ENCODE measurements at regions not wholly inside any gene's neighbourhood (a gene's known extent, or its start where the extent isn't known, plus 50 kb on each side); places are given as distances from the start of the nearest gene placed in this dataset.

DNA sequence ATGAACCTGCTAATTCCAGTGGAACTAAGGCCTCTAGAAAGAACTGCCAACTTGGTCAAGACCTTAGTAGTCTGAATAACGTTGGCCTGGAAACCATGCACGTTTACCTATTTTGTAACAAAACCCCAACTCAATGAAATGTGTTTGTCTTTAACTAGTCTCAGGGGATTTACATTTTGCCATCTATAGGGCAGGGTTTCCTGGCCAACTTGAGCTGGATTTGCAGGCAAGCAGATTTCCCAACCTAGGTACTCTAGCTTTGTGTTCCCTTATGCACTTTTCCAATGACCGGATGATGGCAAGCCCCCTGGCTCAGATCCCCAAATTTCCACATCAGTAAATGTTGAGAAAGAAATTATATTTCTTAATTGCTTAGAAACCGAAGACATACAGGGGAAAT lies 114.5 kb downstream of the IRS2 start:
- RAD21 ChIA-PET (ENCODE audit: unreplicated experiment), result no interaction called here
- 46% methylated on average over 4 of the region's 4 CpGs for WGBS (ENCODE audit: insufficient coverage, insufficient replicate concordance, low lambda C conversion rate, missing lambda C conversion rate)

More for the DNA sequence above, 114.5 kb downstream of the IRS2 start:
- Histone ChIP-seq H3K36me3 (ENCODE audit: control insufficient read depth in 2 of 2, insufficient read depth in 2 of 2, low read length in 1 of 2) (no peaks in the 10 kb centered on the region), H3K27me3 (replicated peaks in 1 of 2; ENCODE audit: control insufficient read depth in 2 of 2, insufficient read depth in 2 of 2, low read length in 1 of 2) (no peaks in the 10 kb centered on the region), H4K20me1 (ENCODE audit: control insufficient read depth, insufficient read depth) (no peaks in the 10 kb centered on the region), H3K9me3 (replicated peaks; ENCODE audit: control insufficient read depth, insufficient read depth, low read length) (no peaks in the 10 kb centered on the region), H3K4me1 (ENCODE audit: control insufficient read depth, insufficient read depth, low read length) (no peaks in the 10 kb centered on the region), H3K79me2 (ENCODE audit: control insufficient read depth, insufficient read depth, low read length) (no peaks in the 10 kb centered on the region), H3K27ac (ENCODE audit: control insufficient read depth, insufficient read depth) (no peak overlapping the region), H3K4me2 (ENCODE audit: control insufficient read depth, insufficient read depth) (no peak overlapping the region), H3K4me3 (no peak overlapping the region), H2AFZ (ENCODE audit: control insufficient read depth, low read depth, low read length) (no peak overlapping the region), H3K9ac (ENCODE audit: control insufficient read depth, insufficient read depth, low read length) (no peak overlapping the region)
- ATAC-seq (no peak), FAIRE-seq (no peak), DNase-seq (ENCODE audit: low read depth, low spot score) (no peak)
- intact Hi-C loops (cut with micrococcal nuclease; ENCODE audit: unreplicated experiment) (no loop called here), in situ Hi-C loops (cut with MboI) (no loop called here)
- TF ChIP-seq ZNF24 (IDR thresholded peaks at IDR 0.05) (no peak), RBBP5 (conservative IDR thresholded peaks at IDR 0.05) (no peak), TCF7 (IDR thresholded peaks at IDR 0.05; ENCODE audit: borderline replicate concordance) (no peak), MYC (IDR thresholded peaks at IDR 0.05; ENCODE audit: insufficient read depth, insufficient read length, insufficient replicate concordance, low read length, severe bottlenecking) (no peak), NBN (IDR thresholded peaks at IDR 0.05) (no peak), CEBPZ (IDR thresholded peaks at IDR 0.05; ENCODE audit: low read depth, low read length) (no peak), MXI1 (IDR thresholded peaks at IDR 0.05; ENCODE audit: low read depth, low read length) (no peak), ZNF217 (IDR thresholded peaks at IDR 0.05) (no peak), CREB1 (IDR thresholded peaks at IDR 0.05; ENCODE audit: low read depth) (no peak), NRF1 (conservative IDR thresholded peaks at IDR 0.05; ENCODE audit: low read depth, low read length) (no peak), TBL1XR1 (IDR thresholded peaks at IDR 0.05; ENCODE audit: low read depth, low read length) (no peak), NR2C1 (IDR thresholded peaks at IDR 0.05) (no peak)
- TF ChIP-seq, protein P1, sequence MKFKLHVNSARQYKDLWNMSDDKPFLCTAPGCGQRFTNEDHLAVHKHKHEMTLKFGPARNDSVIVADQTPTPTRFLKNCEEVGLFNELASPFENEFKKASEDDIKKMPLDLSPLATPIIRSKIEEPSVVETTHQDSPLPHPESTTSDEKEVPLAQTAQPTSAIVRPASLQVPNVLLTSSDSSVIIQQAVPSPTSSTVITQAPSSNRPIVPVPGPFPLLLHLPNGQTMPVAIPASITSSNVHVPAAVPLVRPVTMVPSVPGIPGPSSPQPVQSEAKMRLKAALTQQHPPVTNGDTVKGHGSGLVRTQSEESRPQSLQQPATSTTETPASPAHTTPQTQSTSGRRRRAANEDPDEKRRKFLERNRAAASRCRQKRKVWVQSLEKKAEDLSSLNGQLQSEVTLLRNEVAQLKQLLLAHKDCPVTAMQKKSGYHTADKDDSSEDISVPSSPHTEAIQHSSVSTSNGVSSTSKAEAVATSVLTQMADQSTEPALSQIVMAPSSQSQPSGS (IDR thresholded peaks at IDR 0.05; ENCODE audit: low read length), result no peak
- TF ChIP-seq, protein P2, sequence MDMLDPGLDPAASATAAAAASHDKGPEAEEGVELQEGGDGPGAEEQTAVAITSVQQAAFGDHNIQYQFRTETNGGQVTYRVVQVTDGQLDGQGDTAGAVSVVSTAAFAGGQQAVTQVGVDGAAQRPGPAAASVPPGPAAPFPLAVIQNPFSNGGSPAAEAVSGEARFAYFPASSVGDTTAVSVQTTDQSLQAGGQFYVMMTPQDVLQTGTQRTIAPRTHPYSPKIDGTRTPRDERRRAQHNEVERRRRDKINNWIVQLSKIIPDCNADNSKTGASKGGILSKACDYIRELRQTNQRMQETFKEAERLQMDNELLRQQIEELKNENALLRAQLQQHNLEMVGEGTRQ (IDR thresholded peaks at IDR 0.05; ENCODE audit: borderline replicate concordance, low read depth, low read length), result no peak
- ChIA-PET SMC1A (ENCODE audit: uncharacterized antibody, unreplicated experiment) (interaction anchor here (0.6 kb wide), 1 partner anchor 330 kb away, joined by 3 read pairs; no protein-coding TSS in a partner anchor), CTCF (no interaction called here), POLR2A (no interaction called here)
- no TSS peak for BruUV-seq (replicated peaks)

Data from GM12878 (cell line).